Prostate gland (tissue), 2 donors: ENCODE measurements at regions not wholly inside any gene's neighbourhood (a gene's known extent, or its start where the extent isn't known, plus 50 kb on each side); places are given as distances from the start of the nearest gene placed in this dataset.

Experiments used
- CTCF ChIP-seq, 4 experiments: fragments of 200-600 bp in 2 of 4; fragments of 450-650 bp in 2 of 4; sonication (generic) in 2 of 4; IDR thresholded peaks; 1 replicate in 3 of 4; 2 replicates in 1 of 4; pipeline ENCODE4 v1.5.1; 2016 to 2019; ENCODE audit warnings: antibody characterized with exemption in 4 of 4, mild to moderate bottlenecking in 2 of 4, moderate library complexity in 2 of 4
- POLR2A ChIP-seq: fragments of 450-650 bp; IDR thresholded peaks from one replicate; pipeline ENCODE4 v1.6.1; 2016; ENCODE audit warnings: antibody characterized with exemption, mild to moderate bottlenecking

GRCh38 chr11:105321696-105322095, 182.1 kb upstream of the CARD18 start:
- no peak for TF ChIP-seq POLR2A
- no peak for TF ChIP-seq CTCF (IDR thresholded peaks at IDR 0.05)
